SK-N-SH (cell line): ENCODE measurements at regions not wholly inside any gene's neighbourhood (a gene's known extent, or its start where the extent isn't known, plus 50 kb on each side); places are given as distances from the start of the nearest gene placed in this dataset.

Experiments
- CHD2 ChIP-seq: fragments of 150-350 bp; IDR thresholded peaks from 2 replicates; pipeline ENCODE4 v1.6.1; 2018; ENCODE audit warnings: low read length; ENCODE audit not compliant: partially characterized antibody
- CTCF ChIP-seq: fragments of 200-600 bp; sonication (generic); IDR thresholded peaks from 2 replicates; pipeline ENCODE4 v1.6.1; 2017; ENCODE audit warnings: antibody characterized with exemption, mild to moderate bottlenecking, moderate library complexity
- EZH2phosphoT487 ChIP-seq: fragments of 200-600 bp; sonication (generic); IDR thresholded peaks from 2 replicates; pipeline ENCODE4 v1.6.1; 2017; ENCODE audit warnings: low read depth, mixed run types, mild to moderate bottlenecking, antibody characterized with exemption, moderate library complexity, borderline replicate concordance
- FOSL2 ChIP-seq: IDR thresholded peaks from 2 replicates; pipeline ENCODE4 v1.4.0; 2012; ENCODE audit warnings: low read depth, mild to moderate bottlenecking, moderate library complexity, borderline replicate concordance
- SIN3A ChIP-seq: IDR thresholded peaks from 2 replicates; pipeline ENCODE4 v1.6.1; 2012; ENCODE audit warnings: low read depth, mild to moderate bottlenecking, low read length, moderate library complexity, borderline replicate concordance
- TEAD4 ChIP-seq: IDR thresholded peaks from 2 replicates; pipeline ENCODE4 v1.4.0; 2012; ENCODE audit warnings: mild to moderate bottlenecking, borderline replicate concordance; ENCODE audit not compliant: insufficient read depth

GRCh38 chr1:182242641-182243040 lies 148.9 kb downstream of the GLUL start:
- TF ChIP-seq SIN3A = no peak
- no peak for TF ChIP-seq CTCF
- TF ChIP-seq TEAD4 = no peak
- TF ChIP-seq CHD2 = no peak
- TF ChIP-seq EZH2phosphoT487 = no peak
- no peak for TF ChIP-seq FOSL2
